Hepatic stellate cell (primary cell): ENCODE measurements at regions not wholly inside any gene's neighbourhood (a gene's known extent, or its start where the extent isn't known, plus 50 kb on each side); places are given as distances from the start of the nearest gene placed in this dataset.
"Not testable (repeated sequence)": the region's sequence is repeated elsewhere in the genome, so short reads cannot be mapped to it uniquely, and the experiment has no call there.

Source experiments
- DNase-seq: peaks from one replicate; pipeline ENCODE4 v3.0.0; 2011; ENCODE audit warnings: low spot score

DNA sequence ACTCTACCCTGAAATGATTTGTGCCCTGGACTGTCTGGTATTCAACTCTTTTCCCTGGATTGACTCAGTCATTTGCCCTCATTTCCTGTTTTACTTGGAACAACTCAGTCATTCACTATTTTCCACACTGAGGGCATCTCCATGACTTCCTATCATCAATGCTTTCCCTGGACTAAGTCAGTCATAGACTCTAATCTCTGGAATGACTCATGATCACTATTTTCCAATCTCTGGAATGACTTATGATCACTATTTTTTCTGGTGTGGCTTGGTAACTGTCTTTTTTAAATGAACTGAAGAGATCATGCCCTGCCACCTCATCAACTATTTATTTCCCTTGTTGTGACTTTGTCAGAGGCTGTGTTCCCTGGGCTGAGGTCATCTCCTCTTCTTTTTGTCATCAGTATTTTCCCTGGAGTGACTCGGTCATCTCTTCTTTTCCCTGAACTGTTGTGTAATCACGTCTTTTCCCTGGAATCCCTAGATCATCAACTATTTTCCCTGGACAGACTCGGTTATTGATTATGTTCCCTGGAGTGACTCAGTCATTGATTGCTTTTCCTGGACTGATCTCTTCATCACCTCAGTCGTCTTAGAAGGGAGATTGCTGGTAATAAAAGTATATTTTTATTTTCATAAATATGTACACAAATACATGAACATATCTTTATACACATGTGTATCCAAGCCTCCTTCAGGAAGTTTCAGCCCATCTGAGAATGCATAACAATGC lies 327.1 kb upstream of the VCX start:
- DNase-seq, result peak; percentile 2

DNA sequence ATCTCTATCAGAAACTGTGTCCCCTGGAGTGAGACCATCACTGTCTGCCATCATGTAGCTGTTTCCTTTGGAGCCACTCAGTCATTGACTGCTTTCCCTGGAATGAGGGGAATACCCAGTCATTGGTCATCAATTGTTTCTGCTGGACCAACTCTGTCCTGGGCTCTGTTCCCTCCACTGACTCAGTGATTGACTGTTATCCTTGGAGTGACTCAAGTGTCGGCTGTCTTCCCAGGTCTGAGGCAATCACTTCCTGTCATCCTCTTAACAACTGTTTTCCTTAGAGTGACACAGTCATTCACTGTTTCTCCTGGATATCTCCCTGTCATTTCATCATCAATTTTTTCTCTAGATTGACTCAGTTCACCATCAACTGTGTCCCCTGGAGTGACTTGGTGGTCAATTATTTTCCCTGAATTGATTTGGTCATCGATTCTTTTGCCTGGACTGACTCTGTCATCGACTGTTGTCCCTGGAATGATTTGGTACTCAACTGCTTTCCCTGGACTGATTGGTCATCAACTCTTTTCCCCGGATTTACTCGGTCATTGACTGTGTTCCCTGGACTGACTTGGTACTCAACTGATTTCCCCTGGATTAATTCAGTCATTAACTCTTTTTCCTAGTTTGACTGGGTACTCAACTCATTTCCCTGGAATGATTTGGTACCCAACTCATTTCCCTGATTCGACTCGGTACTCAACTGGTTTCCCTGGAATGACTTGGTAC lies 327.9 kb upstream of the VCX start:
- DNase-seq, result no peak

- no peak for DNase-seq
Measured at GRCh38 chrX:7512845-7513244, 330.1 kb upstream of the VCX start.

- no peak for DNase-seq
Measured at GRCh38 chrX:7503251-7503650, 339.7 kb upstream of the VCX start.

GRCh38 chrX:7500386-7500785 lies 342.6 kb upstream of the VCX start:
- no peak for DNase-seq

- DNase-seq, result no peak
Measured at GRCh38 chrX:7486505-7486904, 338.6 kb upstream of the PUDP start.

DNA sequence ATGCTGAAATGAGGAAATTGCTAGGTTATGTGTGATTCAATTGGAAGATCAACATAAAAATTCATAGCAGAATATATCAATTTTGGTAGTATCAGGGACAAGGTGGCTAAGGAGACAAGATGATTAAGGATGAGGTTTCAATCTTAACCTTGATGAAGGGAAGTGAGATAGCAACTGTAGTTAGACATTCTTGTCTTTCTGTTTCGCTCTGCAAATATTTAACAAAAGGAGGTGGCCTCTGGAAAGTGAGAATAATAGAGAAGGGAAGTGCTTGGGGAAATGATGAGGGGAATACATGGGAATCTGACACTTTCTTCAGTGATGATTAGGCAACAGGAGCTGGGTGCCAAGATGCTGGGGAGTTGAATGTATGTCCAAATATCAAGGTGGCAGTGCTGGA lies 337.1 kb upstream of the PUDP start:
- DNase-seq, result no peak

DNA sequence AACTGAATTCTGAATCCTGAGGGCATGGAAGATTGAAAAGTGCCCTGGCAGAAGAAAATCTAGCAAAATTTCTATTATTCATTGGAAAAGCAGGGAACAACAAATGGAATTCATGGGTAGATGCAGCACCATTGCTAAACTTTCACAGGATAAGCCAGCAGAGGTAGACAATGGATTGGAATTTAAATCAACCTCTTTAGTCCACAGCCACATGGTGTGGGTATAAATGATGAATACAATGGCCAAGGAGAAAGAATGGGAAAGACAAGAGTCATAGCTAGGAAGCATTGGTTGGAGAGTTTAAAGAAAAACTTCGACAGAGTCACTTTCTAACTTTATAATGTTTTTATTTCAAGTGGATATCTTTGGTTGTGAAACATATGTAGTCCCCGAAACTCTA lies 332.8 kb upstream of the PUDP start:
- no peak for DNase-seq

DNA sequence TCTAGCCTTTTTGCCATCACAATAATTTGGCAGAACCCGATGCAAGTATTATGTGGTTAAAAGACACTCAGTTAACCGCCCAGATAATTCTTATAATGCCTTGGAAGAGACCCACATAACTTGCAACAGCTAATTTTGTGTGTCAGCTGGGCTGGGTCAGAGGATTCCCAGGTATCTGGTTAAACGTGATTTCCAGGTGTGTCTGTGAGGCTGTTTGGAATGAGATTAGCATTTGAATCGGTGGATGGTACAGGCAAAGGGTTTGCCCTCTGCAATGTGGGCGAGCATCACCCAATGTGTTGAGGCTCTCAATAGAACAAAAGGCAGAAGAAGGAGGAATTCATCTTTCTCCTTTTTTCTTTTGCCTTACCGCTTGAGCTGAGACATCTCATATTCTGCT lies 314.2 kb upstream of the PUDP start:
- DNase-seq, result no peak

DNA sequence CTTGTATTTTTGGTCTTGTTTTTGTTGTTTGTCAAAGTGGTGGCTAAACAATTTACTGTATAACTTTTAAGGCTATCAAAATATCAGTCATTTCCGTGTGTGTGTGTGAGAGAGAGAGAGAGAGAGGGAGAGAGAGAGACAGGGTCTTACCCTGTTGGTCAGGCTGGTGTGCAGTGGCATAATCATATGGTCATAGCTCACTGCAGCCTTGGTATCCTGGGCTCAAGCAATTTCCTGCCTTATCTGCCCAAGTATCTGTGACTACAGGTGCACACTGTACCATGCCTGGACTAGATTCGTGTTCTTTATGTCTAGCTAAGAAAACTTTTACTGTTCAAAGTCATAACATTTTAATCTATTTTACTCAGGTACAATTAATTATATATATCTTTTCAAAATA lies 313.1 kb upstream of the PUDP start:
- DNase-seq, result not testable (repeated sequence)

DNA sequence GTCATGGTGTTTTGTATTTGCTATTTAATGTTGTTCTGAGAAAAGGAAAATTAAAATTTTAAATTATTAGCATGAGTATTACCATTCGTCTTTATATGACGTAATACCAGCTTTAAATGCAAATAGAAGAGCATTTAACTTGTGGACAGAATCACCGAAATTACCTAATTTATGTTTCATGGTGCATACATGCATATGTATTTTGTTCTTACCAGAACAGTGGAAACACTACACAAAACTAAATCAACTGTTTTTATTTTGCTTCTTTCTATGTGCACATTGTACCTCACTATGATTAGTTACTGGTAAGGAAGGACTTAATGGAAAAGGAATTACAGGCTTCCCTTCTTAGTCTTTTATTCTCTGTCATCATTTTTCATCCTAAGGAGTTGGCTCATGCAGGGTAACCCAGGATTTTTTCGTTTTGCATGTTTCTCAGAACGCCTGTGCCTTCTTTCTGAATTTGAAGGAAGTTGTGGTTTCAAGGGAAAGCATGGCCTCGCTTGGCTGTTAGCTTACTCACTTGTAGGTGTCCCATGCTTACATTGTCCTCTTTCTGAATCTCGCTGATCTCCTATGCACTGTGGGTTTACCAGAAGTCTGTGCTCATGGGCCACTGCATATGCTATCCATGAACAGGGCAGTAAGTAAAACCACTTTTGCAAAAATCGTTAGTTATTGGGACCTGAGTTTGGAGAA lies 300.0 kb upstream of the PUDP start:
- DNase-seq, result no peak

- DNase-seq, result no peak
Measured at GRCh38 chrX:7446815-7447214, 298.9 kb upstream of the PUDP start.

- DNase-seq, result no peak
Measured at GRCh38 chrX:7444967-7445366, 297.0 kb upstream of the PUDP start.

DNA sequence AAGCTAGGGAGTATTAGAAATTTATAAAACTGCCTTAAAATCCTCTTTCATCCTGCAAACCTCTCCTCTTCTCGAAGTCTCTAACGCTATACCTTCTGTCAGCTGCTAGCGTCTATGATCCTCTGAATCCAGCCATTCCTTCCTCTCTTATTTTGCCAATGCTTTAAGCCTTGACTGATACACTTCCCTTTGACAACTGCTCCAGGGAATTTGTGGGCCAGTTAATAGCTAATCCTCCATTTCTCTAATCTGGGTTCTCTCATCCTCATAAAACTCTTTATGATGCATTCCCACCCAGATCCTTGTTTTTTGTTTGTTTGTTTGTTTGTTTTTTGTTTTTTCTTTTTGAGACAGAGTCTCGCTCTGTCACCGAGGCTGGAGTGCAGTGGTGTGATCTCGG lies 293.6 kb upstream of the PUDP start:
- no peak for DNase-seq

DNA sequence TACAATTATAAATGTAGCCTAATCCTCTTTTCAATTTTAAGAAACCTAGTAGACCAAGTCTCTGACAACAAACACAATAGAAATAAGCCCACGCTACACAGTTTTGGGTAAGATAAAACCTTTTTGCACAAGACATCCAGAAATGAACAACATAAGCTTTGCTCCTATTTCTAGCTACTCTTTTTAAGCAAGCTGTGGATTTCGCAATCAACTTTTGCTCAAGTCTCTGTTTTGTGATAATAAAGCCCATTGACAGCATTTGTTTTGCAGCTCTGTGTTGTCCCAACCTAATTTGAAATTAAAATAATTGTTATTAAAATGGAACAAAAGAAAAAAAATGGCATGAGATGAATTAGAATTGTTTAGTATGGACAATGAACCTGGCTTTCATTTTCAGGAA lies 287.9 kb upstream of the PUDP start:
- no peak for DNase-seq

DNA sequence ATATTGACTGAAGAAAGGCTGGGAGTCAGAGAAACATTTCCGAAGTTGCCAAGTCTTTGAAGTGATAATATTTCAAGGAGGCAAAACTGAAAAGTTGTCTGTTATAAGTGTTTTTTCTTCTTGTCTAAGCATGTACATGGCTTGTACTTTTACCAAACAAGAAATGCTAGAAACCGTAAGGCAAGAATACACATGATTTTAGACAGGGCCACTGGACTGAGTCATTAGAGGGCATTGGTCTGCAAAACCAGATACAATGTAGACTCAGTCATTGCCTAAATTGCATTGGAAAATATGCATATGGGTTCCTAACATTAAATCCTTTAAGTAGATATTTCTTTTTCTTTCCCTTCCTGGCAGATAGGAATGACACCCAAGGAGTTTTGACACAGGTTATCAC lies 284.9 kb upstream of the PUDP start:
- DNase-seq, result no peak

- no peak for DNase-seq
Measured at GRCh38 chrX:7420717-7421116, 272.8 kb upstream of the PUDP start.

- no peak for DNase-seq
Measured at GRCh38 chrX:7414753-7415152, 266.8 kb upstream of the PUDP start.

DNA sequence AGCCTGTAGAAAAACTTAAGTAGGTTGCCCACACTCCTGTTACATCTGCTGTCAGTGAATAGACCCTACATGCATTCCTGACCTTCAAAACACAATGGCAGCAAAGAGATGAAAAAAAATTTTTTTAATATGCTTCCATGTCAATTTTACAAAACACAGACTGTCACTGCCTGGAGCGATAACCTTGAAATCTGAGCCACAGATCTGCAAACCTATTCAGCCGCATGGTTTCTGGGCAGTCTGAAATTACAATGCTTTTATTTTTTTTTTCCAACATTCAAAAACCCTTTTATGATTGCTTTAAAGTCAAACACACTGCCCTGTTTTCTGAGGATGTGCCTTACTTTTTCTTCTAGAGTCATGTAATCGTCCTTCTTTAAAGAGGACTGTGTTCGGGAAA lies 264.9 kb upstream of the PUDP start:
- no peak for DNase-seq

- no peak for DNase-seq
Measured at GRCh38 chrX:7409866-7410265, 261.9 kb upstream of the PUDP start.

DNA sequence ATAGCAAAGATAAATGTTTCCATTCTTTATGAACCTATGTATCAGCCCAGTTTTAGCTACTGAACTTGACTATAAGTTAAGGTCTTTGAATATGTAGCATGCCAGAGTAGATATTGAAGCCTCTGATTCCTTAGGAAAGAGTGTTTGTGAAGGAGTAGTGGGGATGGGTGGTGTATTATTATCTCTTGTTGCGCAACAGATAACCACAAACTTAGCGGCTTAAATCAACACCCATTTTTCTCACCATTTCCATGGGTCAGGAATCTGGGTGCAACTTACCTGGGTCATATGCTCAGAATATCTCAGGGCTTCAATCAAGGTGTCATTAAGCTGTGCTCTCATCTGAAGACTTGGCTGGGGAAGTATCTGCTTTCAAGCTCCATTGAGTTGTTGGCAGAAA lies 251.4 kb upstream of the PUDP start:
- DNase-seq, result no peak

DNA sequence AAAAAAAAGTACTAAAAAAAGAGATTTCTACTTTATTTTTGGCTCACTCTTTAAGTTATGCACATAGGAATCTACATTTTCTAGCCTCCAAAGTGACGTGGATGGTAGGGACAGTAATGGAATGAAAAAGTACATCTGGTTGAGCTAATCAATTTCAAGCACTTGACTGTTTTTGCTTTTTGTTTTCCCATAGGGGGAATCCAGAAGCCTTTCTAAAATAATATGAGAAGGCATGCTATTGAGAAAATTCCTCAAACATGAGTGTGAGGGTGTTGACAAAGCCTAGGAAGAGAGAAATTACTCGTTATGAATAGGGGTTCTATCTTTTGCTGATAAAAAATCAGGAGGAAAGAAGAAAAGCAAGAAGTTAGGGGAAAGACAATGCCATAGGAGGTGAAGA lies 242.5 kb upstream of the PUDP start:
- DNase-seq, result no peak

GRCh38 chrX:7389576-7389975 lies 241.6 kb upstream of the PUDP start:
- no peak for DNase-seq
